GM12872 (cell line): ENCODE measurements at regions not wholly inside any gene's neighbourhood (a gene's known extent, or its start where the extent isn't known, plus 50 kb on each side); places are given as distances from the start of the nearest gene placed in this dataset.
A peak's percentile ranks its signal among the peaks of the same experiment; 100 is the strongest.

Source experiments
- TF ChIP-seq, protein P1 (sequence below): IDR thresholded peaks from 3 replicates; pipeline ENCODE4 v1.5.1; 2011; ENCODE audit warnings: low read depth, mild to moderate bottlenecking, low read length, moderate library complexity; ENCODE audit not compliant: insufficient read depth

DNA sequence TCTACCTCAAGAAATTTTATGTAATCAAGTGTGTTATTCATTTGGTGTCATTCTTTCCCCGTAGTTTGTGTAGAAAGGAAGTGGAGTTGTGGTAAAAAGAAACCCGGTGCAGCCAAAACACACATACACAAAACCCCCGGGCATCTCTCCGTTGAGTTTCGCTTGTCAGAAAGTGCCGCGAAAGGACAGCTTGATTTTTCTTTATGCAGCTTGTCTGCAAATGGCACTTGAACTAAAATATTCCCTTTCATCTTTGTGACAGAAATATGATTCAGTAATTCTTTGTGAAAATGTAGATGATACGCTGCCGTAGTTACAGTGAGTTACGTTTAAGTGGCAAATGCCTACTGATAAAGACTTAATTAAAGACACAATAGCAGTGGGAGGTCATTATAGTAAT lies 268.8 kb upstream of the SPRED2 start:
- TF ChIP-seq, protein P1, sequence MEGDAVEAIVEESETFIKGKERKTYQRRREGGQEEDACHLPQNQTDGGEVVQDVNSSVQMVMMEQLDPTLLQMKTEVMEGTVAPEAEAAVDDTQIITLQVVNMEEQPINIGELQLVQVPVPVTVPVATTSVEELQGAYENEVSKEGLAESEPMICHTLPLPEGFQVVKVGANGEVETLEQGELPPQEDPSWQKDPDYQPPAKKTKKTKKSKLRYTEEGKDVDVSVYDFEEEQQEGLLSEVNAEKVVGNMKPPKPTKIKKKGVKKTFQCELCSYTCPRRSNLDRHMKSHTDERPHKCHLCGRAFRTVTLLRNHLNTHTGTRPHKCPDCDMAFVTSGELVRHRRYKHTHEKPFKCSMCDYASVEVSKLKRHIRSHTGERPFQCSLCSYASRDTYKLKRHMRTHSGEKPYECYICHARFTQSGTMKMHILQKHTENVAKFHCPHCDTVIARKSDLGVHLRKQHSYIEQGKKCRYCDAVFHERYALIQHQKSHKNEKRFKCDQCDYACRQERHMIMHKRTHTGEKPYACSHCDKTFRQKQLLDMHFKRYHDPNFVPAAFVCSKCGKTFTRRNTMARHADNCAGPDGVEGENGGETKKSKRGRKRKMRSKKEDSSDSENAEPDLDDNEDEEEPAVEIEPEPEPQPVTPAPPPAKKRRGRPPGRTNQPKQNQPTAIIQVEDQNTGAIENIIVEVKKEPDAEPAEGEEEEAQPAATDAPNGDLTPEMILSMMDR = no peak

DNA sequence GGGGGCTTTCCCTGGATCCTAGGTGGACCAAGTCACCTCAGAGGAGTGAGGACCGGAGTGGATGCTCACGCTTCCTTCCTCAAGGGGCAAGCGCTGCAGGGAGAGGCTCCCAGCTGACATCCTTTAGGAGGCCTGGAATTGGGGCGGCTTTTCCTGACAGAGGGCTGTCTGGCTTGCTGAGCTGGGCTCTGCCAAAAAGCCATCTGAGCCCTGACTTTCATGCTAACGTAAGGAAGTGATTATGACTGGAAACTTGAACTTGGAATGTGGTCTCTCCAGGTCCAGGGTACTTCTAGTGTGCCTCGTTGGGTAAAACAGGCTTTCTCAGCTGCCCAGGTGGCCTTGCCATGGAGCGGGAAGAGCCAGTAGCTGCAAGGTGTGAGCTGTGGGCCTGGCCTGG lies 268.3 kb upstream of the SPRED2 start:
- TF ChIP-seq, protein P1 = no peak

DNA sequence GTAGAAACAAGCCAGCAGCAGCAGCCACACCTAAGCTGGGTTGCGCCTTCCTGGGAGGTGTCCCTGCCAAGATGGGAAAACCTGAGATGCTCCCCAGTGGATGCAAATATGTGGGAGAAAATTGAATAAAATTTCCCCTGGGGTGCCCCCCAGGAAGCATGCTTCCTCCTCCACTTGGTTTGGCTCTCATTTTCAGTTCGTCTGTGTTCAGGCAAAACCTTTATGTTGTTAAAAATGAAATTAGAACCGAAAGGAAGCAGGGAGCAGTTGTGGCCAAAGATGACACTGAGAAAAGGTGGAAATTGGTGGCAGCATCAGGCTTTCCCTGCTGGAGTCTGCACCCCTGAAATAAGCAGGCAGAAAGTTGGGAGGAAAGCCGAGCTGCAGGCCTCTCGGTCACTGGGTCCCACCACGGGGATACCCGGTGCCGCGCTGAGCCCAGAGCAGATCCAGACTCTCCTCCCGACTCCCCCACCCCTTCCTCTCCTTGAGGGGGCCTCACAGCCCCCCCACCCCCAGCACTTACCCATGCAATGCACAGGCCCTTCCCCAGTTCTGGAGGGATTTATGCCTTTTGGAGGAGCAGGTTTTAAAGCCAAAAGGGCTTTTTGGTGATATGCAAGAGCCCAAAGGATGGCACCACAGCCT lies 267.7 kb upstream of the SPRED2 start:
- TF ChIP-seq, protein P1 = no peak

DNA sequence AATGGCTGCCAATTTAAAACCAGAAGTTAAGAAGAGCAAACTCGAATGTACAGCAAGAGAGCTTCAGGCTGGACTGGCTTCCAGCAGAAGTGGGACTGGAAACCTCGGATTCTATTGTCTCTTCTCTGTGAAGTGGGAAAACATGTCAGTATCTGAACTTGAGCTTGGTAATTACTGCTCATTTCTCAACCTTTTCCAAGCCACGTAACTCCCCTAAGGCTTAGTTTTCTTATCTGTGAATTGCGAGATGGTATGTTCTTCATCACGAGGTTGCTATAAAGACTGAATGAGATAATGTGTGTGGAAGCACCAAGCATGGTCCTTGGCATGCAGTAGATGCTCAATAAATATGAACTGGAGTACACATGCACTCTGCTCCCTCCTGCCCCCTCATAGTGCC lies 259.4 kb upstream of the SPRED2 start:
- TF ChIP-seq, protein P1 = no peak

DNA sequence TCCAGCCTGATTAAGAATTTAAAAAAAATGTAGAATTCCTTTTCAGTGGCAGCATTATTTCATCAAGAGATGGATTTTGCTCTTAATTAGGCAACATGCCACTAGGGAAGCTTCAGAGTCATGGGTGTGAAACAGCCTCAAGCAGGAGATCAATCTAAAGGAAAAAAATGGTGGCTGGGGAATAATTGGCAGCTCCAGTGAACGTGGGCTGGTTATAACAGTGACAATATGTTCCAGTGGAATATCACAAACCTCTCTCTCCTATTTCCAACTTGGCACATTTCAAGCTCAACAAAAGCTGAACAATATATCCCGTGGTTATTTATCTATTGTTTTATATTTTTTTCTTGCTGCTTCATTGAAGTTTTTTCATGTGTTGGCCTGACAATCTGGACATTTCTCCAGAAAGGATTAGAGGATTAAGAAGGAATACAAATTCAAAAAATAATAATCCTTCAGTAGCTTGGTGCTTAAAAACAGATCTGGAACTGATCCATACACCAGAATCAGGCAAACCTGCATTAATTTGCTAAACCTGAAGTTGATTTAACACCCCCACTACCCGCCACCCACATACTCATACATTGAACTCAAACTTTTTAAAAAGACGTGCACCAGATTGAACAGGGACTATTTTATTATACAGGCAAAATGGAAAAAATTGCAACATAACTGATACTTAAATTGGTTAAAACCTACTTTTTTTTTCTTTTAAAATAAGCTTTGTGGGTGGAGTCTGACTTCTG lies 255.9 kb upstream of the SPRED2 start:
- TF ChIP-seq, protein P1 = no peak

DNA sequence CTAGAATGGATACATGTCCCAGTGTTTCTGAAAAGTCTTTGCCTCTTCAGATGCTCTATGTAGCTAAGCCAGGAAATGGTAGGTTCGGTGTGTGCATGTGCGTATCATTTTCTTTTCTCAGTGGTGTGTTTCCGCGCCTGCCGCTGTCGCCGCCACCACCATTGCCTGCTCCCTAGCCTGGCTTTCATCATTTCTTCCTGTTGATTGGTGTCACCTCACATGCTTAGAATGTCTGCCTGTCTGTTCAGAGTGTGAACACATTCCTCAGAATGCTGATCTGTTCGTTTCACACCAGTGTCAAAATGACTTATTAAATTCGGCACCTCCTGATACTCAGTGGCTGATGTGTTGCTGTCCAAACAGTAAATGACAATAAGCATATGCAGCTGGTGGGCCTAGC lies 255.2 kb upstream of the SPRED2 start:
- TF ChIP-seq, protein P1 = no peak

DNA sequence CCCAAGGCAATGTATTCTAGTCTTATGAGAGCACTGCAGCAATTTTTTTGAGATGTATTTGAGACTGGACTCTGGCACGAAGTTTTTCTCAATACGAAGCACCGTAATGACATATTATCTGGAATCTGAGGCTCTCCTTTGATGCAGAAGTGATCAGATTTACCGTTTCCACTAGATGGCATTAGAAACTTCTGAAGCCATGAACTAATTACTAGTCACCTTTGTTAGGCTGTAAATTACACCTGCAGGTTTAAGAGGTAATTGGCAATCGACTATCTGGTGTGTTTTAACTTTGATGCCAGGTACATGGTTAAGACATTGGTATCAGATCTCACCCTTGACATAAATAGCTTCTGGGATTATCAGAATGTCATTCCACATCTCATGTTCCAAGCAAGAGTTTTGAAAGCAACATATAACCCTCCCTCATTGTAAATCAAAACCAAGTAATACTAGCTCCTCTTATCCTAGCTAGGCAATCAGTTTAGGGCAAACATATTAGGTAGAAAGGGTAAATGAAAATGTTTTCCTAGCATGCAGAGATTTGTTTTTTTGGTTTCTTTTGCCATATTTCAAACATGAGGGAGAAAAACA lies 254.6 kb upstream of the SPRED2 start:
- TF ChIP-seq, protein P1 = 0 out of 3 replicates have a peak, but pooled peaks have one; percentile 1
